Right lobe of liver (tissue), 4 donors: ENCODE measurements at regions not wholly inside any gene's neighbourhood (a gene's known extent, or its start where the extent isn't known, plus 50 kb on each side); places are given as distances from the start of the nearest gene placed in this dataset.

Experiments used
- POLR2A ChIP-seq: fragments of 450-650 bp; IDR thresholded peaks from one replicate; pipeline ENCODE4 v1.6.1; 2017; ENCODE audit warnings: antibody characterized with exemption, mild to moderate bottlenecking
- TF ChIP-seq, protein P1 (sequence below), 4 donors: fragments of 200-600 bp in 3 of 4; fragments of 450-650 bp in 1 of 4; IDR thresholded peaks; one replicate each; pipeline versions ENCODE4 v1.5.1 to v1.8.0; 2016 to 2022; ENCODE audit warnings: antibody characterized with exemption in 4 of 4, mild to moderate bottlenecking in 2 of 4
- donor health status: DM: no; HTN: no; CAD: no.
- donor health status: DM: no; HTN: no; CAD: no.
- donor health status: DM: no; HTN: yes; CAD: no.

- TF ChIP-seq, protein P1, sequence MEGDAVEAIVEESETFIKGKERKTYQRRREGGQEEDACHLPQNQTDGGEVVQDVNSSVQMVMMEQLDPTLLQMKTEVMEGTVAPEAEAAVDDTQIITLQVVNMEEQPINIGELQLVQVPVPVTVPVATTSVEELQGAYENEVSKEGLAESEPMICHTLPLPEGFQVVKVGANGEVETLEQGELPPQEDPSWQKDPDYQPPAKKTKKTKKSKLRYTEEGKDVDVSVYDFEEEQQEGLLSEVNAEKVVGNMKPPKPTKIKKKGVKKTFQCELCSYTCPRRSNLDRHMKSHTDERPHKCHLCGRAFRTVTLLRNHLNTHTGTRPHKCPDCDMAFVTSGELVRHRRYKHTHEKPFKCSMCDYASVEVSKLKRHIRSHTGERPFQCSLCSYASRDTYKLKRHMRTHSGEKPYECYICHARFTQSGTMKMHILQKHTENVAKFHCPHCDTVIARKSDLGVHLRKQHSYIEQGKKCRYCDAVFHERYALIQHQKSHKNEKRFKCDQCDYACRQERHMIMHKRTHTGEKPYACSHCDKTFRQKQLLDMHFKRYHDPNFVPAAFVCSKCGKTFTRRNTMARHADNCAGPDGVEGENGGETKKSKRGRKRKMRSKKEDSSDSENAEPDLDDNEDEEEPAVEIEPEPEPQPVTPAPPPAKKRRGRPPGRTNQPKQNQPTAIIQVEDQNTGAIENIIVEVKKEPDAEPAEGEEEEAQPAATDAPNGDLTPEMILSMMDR (IDR thresholded peaks at IDR 0.05), result no peak
- no peak for TF ChIP-seq POLR2A
These were observed 83.0 kb downstream of the HFE start for GRCh38 chr6:26170181-26170580.
